Suprapubic skin (tissue), 4 donors: ENCODE measurements at regions not wholly inside any gene's neighbourhood (a gene's known extent, or its start where the extent isn't known, plus 50 kb on each side); places are given as distances from the start of the nearest gene placed in this dataset.

Source experiments
- DNase-seq, 2 donors: peaks; one replicate each; pipeline ENCODE4 v3.0.0-alpha.2; 2019; ENCODE audit warnings: low spot score in 2 of 2
- H3K27ac ChIP-seq: fragments of 200-600 bp; sonication (generic); one replicate; pipeline ENCODE4 v1.5.1; 2019
- H3K27me3 ChIP-seq: fragments of 200-600 bp; sonication (generic); one replicate; pipeline ENCODE4 v1.5.1; 2019
- H3K36me3 ChIP-seq: fragments of 200-600 bp; sonication (generic); one replicate; pipeline ENCODE4 v1.5.1; 2019
- H3K4me1 ChIP-seq: fragments of 200-600 bp; sonication (generic); one replicate; pipeline ENCODE4 v1.5.1; 2019
- H3K4me3 ChIP-seq: fragments of 200-600 bp; sonication (generic); one replicate; pipeline ENCODE4 v1.5.1; 2019; ENCODE audit warnings: mild to moderate bottlenecking
- H3K9me3 ChIP-seq: fragments of 200-600 bp; sonication (generic); one replicate; pipeline ENCODE4 v1.5.1; 2019
- EP300 ChIP-seq: sonication (generic); formaldehyde crosslinking; IDR thresholded peaks from one replicate; pipeline ENCODE4 v1.6.1; 2017; ENCODE audit warnings: antibody characterized with exemption
- POLR2A ChIP-seq, 2 donors: fragments of 450-650 bp; IDR thresholded peaks; one replicate each; pipeline ENCODE4 v1.6.1; 2017; ENCODE audit warnings: antibody characterized with exemption in 2 of 2, mild to moderate bottlenecking in 2 of 2, moderate library complexity in 2 of 2
- POLR2AphosphoS5 ChIP-seq, 3 donors: sonication (generic); formaldehyde crosslinking; IDR thresholded peaks; one replicate each; pipeline ENCODE4 v1.6.1; 2017; ENCODE audit warnings: antibody characterized with exemption in 3 of 3
- WGBS: methylation state at CpG from one replicate; pipeline ENCODE4 v1.1.5; 2018; 5-methylcytosine and 5-hydroxymethylcytosine counted together
- TF ChIP-seq, protein P1 (sequence below), 2 donors: fragments of 200-600 bp in 1 of 2; fragments of 450-650 bp in 1 of 2; sonication (generic) in 1 of 2; IDR thresholded peaks; one replicate each; pipeline ENCODE4 v1.5.1; 2016 to 2019; ENCODE audit warnings: antibody characterized with exemption in 2 of 2, mild to moderate bottlenecking in 1 of 2, moderate library complexity in 1 of 2

- no peaks in the 10 kb centered on the region for H3K27me3 ChIP-seq
- 85% methylated on average over 1 of the region's 1 CpG for WGBS
- TF ChIP-seq POLR2A (IDR thresholded peaks at IDR 0.05) (no peak), EP300 (no peak), POLR2AphosphoS5 (IDR thresholded peaks at IDR 0.05) (no peak)
- TF ChIP-seq, protein P1, sequence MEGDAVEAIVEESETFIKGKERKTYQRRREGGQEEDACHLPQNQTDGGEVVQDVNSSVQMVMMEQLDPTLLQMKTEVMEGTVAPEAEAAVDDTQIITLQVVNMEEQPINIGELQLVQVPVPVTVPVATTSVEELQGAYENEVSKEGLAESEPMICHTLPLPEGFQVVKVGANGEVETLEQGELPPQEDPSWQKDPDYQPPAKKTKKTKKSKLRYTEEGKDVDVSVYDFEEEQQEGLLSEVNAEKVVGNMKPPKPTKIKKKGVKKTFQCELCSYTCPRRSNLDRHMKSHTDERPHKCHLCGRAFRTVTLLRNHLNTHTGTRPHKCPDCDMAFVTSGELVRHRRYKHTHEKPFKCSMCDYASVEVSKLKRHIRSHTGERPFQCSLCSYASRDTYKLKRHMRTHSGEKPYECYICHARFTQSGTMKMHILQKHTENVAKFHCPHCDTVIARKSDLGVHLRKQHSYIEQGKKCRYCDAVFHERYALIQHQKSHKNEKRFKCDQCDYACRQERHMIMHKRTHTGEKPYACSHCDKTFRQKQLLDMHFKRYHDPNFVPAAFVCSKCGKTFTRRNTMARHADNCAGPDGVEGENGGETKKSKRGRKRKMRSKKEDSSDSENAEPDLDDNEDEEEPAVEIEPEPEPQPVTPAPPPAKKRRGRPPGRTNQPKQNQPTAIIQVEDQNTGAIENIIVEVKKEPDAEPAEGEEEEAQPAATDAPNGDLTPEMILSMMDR (IDR thresholded peaks at IDR 0.05) = no peak
- no peak overlapping the region for H3K27ac ChIP-seq
- DNase-seq = no peak
- no peak overlapping the region for H3K4me3 ChIP-seq
- H3K36me3 ChIP-seq = no peaks in the 10 kb centered on the region
- no peaks in the 10 kb centered on the region for H3K9me3 ChIP-seq
- no peaks in the 10 kb centered on the region for H3K4me1 ChIP-seq
Observed at GRCh38 chr4:33923469-33923868, 2320.8 kb downstream of the ARAP2 start.

DNA sequence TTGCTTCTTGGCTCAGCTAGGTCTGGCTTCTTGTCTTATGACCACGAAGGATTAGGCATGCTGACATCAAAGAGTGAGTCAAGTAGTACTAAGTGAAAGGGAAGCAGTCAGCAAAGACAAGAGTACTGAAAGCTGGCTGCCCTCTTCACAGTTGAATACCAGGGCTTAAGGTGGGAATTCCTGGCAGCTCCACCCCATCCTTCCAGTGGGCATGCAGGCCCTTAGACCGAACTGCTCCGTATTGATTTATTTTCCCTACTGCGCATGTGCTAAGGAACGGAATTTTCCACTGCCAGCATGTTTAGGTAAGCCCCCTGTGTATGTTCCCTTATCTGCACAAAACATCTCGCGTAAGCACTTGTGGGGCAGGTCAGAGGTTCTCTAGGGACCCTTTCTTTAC lies 2320.1 kb downstream of the ARAP2 start:
- no peaks in the 10 kb centered on the region for H3K4me1 ChIP-seq
- H3K36me3 ChIP-seq = no peaks in the 10 kb centered on the region
- no peak overlapping the region for H3K4me3 ChIP-seq
- H3K9me3 ChIP-seq = no peaks in the 10 kb centered on the region
- no peak overlapping the region for H3K27ac ChIP-seq
- 52% methylated on average over 7 of the region's 7 CpGs for WGBS
- no peak for DNase-seq
- TF ChIP-seq EP300 (no peak), POLR2AphosphoS5 (IDR thresholded peaks at IDR 0.05) (no peak), POLR2A (IDR thresholded peaks at IDR 0.05) (no peak)
- TF ChIP-seq, protein P1 (IDR thresholded peaks at IDR 0.05) = no peak
- H3K27me3 ChIP-seq = no peaks in the 10 kb centered on the region

DNA sequence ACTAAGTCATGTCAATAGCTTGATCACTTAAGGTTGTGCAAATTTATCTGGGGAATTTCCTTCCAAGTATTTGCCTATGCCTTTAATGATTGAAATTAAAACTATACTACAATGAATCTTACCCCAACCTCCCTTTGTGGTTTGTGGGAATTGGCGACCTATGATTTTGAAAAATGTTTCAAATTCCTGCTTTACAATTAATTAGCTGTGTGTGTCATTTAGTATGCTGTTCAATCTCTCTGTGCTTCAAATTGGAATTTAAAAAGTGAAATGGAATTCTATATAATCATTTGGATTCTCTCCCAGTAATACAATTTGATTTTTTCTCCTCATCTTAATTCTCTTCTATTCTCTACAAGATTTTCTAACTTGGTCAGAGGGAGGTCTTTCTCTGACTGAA lies 2319.5 kb downstream of the ARAP2 start:
- H3K4me3 ChIP-seq = no peak overlapping the region
- WGBS = 59% methylated on average over 1 of the region's 1 CpG
- no peak for TF ChIP-seq EP300
- TF ChIP-seq, protein P1 (IDR thresholded peaks at IDR 0.05) = no peak
- TF ChIP-seq POLR2AphosphoS5 (IDR thresholded peaks at IDR 0.05) = no peak
- TF ChIP-seq POLR2A (IDR thresholded peaks at IDR 0.05) = no peak
- no peaks in the 10 kb centered on the region for H3K9me3 ChIP-seq
- H3K36me3 ChIP-seq = no peaks in the 10 kb centered on the region
- no peak overlapping the region for H3K27ac ChIP-seq
- DNase-seq = no peak
- H3K4me1 ChIP-seq = no peaks in the 10 kb centered on the region
- H3K27me3 ChIP-seq = no peaks in the 10 kb centered on the region

DNA sequence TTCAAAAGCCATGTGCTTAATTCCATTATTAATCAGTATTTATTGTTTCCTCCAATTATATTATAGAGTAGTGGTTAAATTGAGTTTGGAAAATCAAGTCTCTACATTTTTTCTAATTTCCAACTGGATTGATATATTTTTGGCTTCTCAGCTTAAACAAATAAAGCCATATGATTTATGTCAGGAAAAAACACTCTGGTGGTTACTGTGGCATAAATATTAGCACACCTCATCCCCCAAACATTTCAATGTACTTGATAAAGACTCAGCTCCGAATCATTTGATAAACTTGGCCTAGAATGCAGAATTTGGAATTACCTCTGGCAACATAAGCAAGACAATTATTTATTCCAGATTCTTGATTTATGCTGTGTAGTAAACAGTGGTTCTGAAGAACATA lies 2313.8 kb downstream of the ARAP2 start:
- no peaks in the 10 kb centered on the region for H3K27me3 ChIP-seq
- H3K4me3 ChIP-seq = no peak overlapping the region
- TF ChIP-seq POLR2A (IDR thresholded peaks at IDR 0.05) (no peak), EP300 (no peak), POLR2AphosphoS5 (IDR thresholded peaks at IDR 0.05) (no peak)
- TF ChIP-seq, protein P1 (IDR thresholded peaks at IDR 0.05) = no peak
- no peak overlapping the region for H3K27ac ChIP-seq
- no peaks in the 10 kb centered on the region for H3K9me3 ChIP-seq
- H3K36me3 ChIP-seq = no peaks in the 10 kb centered on the region
- WGBS = 17% methylated on average over 1 of the region's 1 CpG
- no peaks in the 10 kb centered on the region for H3K4me1 ChIP-seq
- no peak for DNase-seq

GRCh38 chr4:33931026-33931425 lies 2313.3 kb downstream of the ARAP2 start:
- no peak for DNase-seq
- Histone ChIP-seq H3K4me1 (no peaks in the 10 kb centered on the region), H3K27me3 (no peaks in the 10 kb centered on the region), H3K36me3 (no peaks in the 10 kb centered on the region), H3K4me3 (no peak overlapping the region), H3K27ac (no peak overlapping the region), H3K9me3 (no peaks in the 10 kb centered on the region)
- TF ChIP-seq EP300 = no peak
- TF ChIP-seq POLR2A (IDR thresholded peaks at IDR 0.05) = no peak
- no peak for TF ChIP-seq POLR2AphosphoS5 (IDR thresholded peaks at IDR 0.05)
- TF ChIP-seq, protein P1 (IDR thresholded peaks at IDR 0.05) = no peak
- WGBS = 35% methylated on average over 2 of the region's 2 CpGs
